ENCODE measurements at regions not wholly inside any gene's neighbourhood (a gene's known extent, or its start where the extent isn't known, plus 50 kb on each side); places are given as distances from the start of the nearest gene placed in this dataset.

GRCh38 chr7:41065663-41066062 lies 637.2 kb downstream of the INHBA start:
- no peak for DNase-seq (ENCODE audit: low read depth)
- no peak for TF ChIP-seq CTCF (IDR thresholded peaks at IDR 0.05; ENCODE audit: insufficient read depth, low read length)
- H3K4me3 ChIP-seq (ENCODE audit: low read depth, low read length), result no peak overlapping the region

GRCh38 chr7:41063116-41063515 lies 639.8 kb downstream of the INHBA start:
- no peak overlapping the region for H3K4me3 ChIP-seq (ENCODE audit: low read depth, low read length)
- no peak for DNase-seq (ENCODE audit: low read depth)
- TF ChIP-seq CTCF (IDR thresholded peaks at IDR 0.05; ENCODE audit: insufficient read depth, low read length), result no peak

- TF ChIP-seq CTCF (IDR thresholded peaks at IDR 0.05; ENCODE audit: insufficient read depth, low read length), result no peak
- no peak for DNase-seq (ENCODE audit: low read depth)
- no peak overlapping the region for H3K4me3 ChIP-seq (ENCODE audit: low read depth, low read length)
Measured at GRCh38 chr7:41060796-41061195, 642.1 kb downstream of the INHBA start.

- H3K4me3 ChIP-seq (ENCODE audit: low read depth, low read length), result no peak overlapping the region
- no peak for DNase-seq (ENCODE audit: low read depth)
- TF ChIP-seq CTCF (IDR thresholded peaks at IDR 0.05; ENCODE audit: insufficient read depth, low read length), result no peak
Measured at GRCh38 chr7:41059796-41060195, 643.1 kb downstream of the INHBA start.

GRCh38 chr7:41058986-41059741 lies 643.7 kb downstream of the INHBA start:
- DNase-seq (ENCODE audit: low read depth), result peak; percentile 45
- no peak overlapping the region for H3K4me3 ChIP-seq (ENCODE audit: low read depth, low read length)
- TF ChIP-seq CTCF (IDR thresholded peaks at IDR 0.05; ENCODE audit: insufficient read depth, low read length), result no peak

GRCh38 chr7:41054960-41055661 lies 647.8 kb downstream of the INHBA start:
- no peak for DNase-seq (ENCODE audit: low read depth)
- no peak for TF ChIP-seq CTCF (IDR thresholded peaks at IDR 0.05; ENCODE audit: insufficient read depth, low read length)
- H3K4me3 ChIP-seq (ENCODE audit: low read depth, low read length), result no peak overlapping the region

Measured in fibroblast of the aortic adventitia (primary cell).